ENCODE measurements at regions not wholly inside any gene's neighbourhood (a gene's known extent, or its start where the extent isn't known, plus 50 kb on each side); places are given as distances from the start of the nearest gene placed in this dataset.
A peak's percentile ranks its signal among the peaks of the same experiment; 100 is the strongest.

GRCh38 chr13:75231235-75231634 is 250.7 kb downstream of the TBC1D4 start:
- H3K27me3 ChIP-seq = no peaks in the 10 kb centered on the region
- no peak for DNase-seq
- H3K4me1 ChIP-seq = no peaks in the 10 kb centered on the region
- no peaks in the 10 kb centered on the region for H3K36me3 ChIP-seq
- H3K9me3 ChIP-seq (replicated peaks) = no peaks in the 10 kb centered on the region
- no peak overlapping the region for H3K4me3 ChIP-seq
- H3K27ac ChIP-seq = no peak overlapping the region

DNA sequence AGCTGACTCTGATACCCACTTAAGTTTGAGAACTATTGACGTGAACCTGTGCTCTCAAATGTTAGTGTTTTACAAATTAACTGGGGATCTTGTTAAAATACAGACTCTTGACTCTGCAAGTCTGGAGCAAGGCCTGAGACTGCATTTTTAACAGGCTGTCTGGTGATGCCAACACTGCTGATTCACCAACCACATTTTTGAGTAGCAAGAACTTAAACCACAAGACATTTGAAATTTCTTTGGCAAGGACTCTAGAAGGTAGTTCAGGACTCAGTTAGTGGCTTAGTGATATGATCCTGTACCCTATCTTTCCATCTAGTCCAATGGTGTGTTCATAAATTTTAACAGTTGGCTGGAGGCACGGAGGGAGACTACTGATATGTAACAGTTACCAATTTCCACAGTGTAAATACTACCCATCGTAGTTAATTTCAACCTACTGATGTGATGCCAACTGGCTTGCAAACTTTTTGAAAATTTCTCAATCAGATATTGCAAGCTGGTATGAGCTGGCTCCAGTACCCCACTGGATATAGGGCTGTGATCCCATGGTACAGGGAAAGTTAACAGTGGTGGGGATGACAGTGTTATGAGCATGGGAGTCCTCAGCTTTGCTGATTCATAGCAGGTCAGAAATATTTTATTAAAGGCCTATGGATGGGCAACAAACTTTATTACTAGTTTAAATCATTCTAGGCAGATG is 255.1 kb downstream of the TBC1D4 start:
- no peak overlapping the region for H3K4me3 ChIP-seq
- H3K9me3 ChIP-seq (replicated peaks) = no peaks in the 10 kb centered on the region
- no peaks in the 10 kb centered on the region for H3K36me3 ChIP-seq
- no peaks in the 10 kb centered on the region for H3K27me3 ChIP-seq
- no peak overlapping the region for H3K27ac ChIP-seq
- no peaks in the 10 kb centered on the region for H3K4me1 ChIP-seq
- DNase-seq = no peak

DNA sequence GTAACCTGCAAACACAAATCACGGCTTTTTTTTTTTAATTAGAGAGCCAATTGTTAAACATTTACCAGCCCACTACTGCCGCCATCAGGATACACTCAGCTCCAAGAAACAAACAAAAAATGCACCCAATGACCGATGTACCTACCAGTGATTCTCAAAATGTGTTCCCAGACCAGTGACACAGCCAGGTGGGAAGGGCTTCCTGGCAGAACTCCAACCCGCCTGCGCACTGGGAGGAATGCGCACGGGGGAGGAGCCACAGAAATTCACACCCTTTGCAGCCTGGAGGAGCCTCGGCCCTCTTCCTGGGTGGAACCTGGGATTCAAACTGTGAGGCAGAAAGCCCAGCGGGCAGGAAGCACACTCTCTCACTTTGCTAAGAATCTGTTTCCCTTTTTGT is 255.9 kb downstream of the TBC1D4 start:
- Histone ChIP-seq H3K27me3 (no peaks in the 10 kb centered on the region), H3K27ac (no peak overlapping the region), H3K36me3 (no peaks in the 10 kb centered on the region), H3K4me3 (no peak overlapping the region), H3K9me3 (replicated peaks) (no peaks in the 10 kb centered on the region), H3K4me1 (no peaks in the 10 kb centered on the region)
- no peak for DNase-seq

DNA sequence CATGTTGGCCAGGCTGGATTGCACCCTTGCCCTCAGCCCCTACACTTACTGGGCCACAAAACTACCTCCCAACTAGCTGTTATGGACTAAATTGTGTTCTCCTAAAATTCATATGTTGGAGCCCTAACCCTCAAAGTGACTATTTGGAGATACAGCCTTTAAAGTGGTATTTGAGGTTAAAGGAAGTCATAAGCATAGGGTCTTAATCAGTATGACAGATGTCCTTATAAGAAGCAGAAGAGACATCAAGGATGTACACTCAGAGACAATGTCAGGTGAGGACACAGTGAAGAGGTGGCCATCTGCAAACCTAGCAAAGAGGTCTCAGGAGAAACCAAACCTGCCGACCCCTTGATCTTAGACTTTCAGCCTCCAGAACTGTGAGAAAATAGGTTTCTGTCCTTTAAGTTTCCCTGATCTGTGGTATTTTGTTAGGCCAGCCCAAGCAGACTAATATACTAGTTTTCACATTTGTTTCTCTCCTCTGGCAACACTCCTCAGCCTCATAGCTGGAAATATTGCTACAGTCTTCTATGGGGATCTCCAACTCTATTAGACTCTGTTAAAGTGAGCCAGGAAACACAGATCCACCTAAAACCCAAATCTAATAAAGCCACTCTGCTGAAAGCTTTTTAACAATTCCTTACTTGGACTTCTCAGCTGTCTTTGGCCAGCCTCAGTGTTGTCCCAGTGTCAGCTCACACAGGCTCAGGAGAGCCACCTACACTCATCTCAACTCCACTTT is 256.5 kb downstream of the TBC1D4 start:
- no peak for DNase-seq
- H3K4me1 ChIP-seq = no peaks in the 10 kb centered on the region
- no peak overlapping the region for H3K27ac ChIP-seq
- H3K4me3 ChIP-seq = no peak overlapping the region
- H3K9me3 ChIP-seq (replicated peaks) = no peaks in the 10 kb centered on the region
- H3K27me3 ChIP-seq = no peaks in the 10 kb centered on the region
- H3K36me3 ChIP-seq = no peaks in the 10 kb centered on the region

GRCh38 chr13:75224053-75224742 is 257.8 kb downstream of the TBC1D4 start:
- Histone ChIP-seq H3K27me3 (no peaks in the 10 kb centered on the region), H3K4me3 (no peak overlapping the region), H3K27ac (no peak overlapping the region), H3K36me3 (no peaks in the 10 kb centered on the region), H3K9me3 (replicated peaks) (no peaks in the 10 kb centered on the region), H3K4me1 (no peaks in the 10 kb centered on the region)
- no peak for DNase-seq

DNA sequence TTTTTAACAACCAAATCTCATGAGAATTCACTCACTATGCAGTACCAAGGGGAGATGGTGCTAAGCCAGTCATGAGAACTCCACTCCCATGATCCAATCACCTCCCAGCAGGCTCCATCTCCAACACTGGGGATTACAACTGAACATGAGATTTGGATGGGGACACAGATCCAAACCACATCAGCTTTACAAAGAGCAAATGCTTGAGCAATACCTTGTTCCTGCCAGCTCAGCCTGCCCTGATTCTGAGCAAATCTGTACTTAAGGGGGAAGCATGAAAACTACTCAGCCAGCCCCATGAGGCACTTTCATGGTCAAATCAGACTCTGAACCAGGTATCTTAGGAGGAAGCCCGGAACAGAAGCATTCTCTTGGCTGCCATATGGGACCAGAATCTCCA is 259.9 kb downstream of the TBC1D4 start:
- Histone ChIP-seq H3K27ac (no peak overlapping the region), H3K27me3 (no peaks in the 10 kb centered on the region), H3K36me3 (no peaks in the 10 kb centered on the region), H3K4me1 (no peaks in the 10 kb centered on the region), H3K9me3 (replicated peaks) (no peaks in the 10 kb centered on the region), H3K4me3 (no peak overlapping the region)
- DNase-seq = no peak

DNA sequence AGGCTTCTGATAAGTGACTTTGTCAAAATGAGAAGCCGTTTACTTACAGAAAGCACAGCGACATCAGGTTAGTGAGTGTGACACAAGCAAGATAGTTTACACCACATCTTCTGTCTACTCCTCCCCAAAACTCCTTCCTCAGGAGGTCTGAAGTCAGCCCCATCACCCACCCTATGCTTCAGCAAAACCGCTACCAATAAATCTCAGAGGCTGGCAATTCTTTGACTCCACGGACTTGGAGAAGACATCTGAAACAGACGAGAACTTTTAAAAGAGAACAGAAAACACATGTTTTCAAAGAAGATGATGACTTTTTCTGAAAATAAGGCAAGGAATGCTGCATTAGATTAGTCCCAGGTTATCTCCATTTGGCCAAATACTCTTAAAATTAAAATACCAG is 261.1 kb downstream of the TBC1D4 start:
- no peak for DNase-seq
- Histone ChIP-seq H3K9me3 (replicated peaks) (no peaks in the 10 kb centered on the region), H3K36me3 (no peaks in the 10 kb centered on the region), H3K27me3 (no peaks in the 10 kb centered on the region), H3K27ac (no peak overlapping the region), H3K4me3 (no peak overlapping the region), H3K4me1 (no peaks in the 10 kb centered on the region)

GRCh38 chr13:75220238-75220542 is 261.8 kb downstream of the TBC1D4 start:
- H3K4me3 ChIP-seq = no peak overlapping the region
- H3K36me3 ChIP-seq = no peaks in the 10 kb centered on the region
- no peaks in the 10 kb centered on the region for H3K9me3 ChIP-seq (replicated peaks)
- no peak overlapping the region for H3K27ac ChIP-seq
- no peaks in the 10 kb centered on the region for H3K4me1 ChIP-seq
- no peaks in the 10 kb centered on the region for H3K27me3 ChIP-seq
- no peak for DNase-seq

- H3K27ac ChIP-seq = no peak overlapping the region; the same call in 1 of the 2 replicates
- H3K9me3 ChIP-seq (replicated peaks) = no peaks in the 10 kb centered on the region
- H3K4me3 ChIP-seq = peak overlapping the region; percentile 51
- DNase-seq = peak; percentile 66 to 83
- H3K4me1 ChIP-seq = no peaks in the 10 kb centered on the region
- no peaks in the 10 kb centered on the region for H3K27me3 ChIP-seq
- H3K36me3 ChIP-seq = no peaks in the 10 kb centered on the region
Observed at GRCh38 chr13:75219479-75220237, 262.3 kb downstream of the TBC1D4 start.

DNA sequence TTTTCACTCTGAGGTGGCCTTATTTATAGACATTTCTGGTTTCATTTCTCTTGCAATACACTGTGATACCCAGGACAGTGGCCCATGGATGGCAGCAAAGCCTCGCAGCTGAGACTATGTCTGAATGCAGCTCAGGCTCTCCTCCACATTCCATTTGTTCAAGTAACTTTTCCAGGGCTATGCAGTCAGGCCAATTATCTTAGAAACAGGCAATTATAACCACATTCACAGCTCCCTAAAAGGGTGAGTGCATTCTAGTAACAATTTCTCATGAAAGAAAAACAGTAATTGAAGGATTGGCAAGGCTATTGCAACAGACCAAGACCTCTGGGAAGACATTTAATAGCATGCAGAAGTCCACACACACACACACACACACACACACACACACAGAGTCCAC is 264.0 kb downstream of the TBC1D4 start:
- no peaks in the 10 kb centered on the region for H3K4me1 ChIP-seq
- no peak overlapping the region for H3K4me3 ChIP-seq
- H3K27ac ChIP-seq = no peak overlapping the region
- no peaks in the 10 kb centered on the region for H3K9me3 ChIP-seq (replicated peaks)
- no peak for DNase-seq
- no peaks in the 10 kb centered on the region for H3K36me3 ChIP-seq
- H3K27me3 ChIP-seq = no peaks in the 10 kb centered on the region

DNA sequence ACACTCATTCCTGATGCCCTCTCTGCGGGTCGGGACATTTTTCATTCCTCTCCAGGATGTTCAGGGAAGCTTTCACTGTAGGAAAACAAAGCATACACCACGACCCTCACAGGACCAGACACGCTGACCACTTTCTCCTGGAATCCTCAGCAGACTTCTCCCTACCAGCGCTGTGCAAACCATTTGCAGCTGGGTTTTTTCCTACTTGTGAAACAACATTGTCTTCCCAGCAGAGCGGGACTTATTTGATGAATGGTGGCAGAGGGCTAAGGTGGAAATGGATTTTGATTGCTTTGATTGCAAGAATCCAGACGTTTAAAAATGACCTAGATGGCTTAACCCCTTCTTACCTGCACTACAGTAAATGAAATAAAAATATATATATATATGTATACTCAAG is 265.9 kb downstream of the TBC1D4 start:
- H3K36me3 ChIP-seq = no peaks in the 10 kb centered on the region
- H3K27ac ChIP-seq = no peak overlapping the region
- H3K27me3 ChIP-seq = no peaks in the 10 kb centered on the region
- H3K9me3 ChIP-seq (replicated peaks) = no peaks in the 10 kb centered on the region
- H3K4me1 ChIP-seq = no peaks in the 10 kb centered on the region
- DNase-seq = no peak
- no peak overlapping the region for H3K4me3 ChIP-seq

- H3K9me3 ChIP-seq (replicated peaks) = no peaks in the 10 kb centered on the region
- no peaks in the 10 kb centered on the region for H3K36me3 ChIP-seq
- H3K4me1 ChIP-seq = no peaks in the 10 kb centered on the region
- no peaks in the 10 kb centered on the region for H3K27me3 ChIP-seq
- H3K4me3 ChIP-seq = no peak overlapping the region
- no peak overlapping the region for H3K27ac ChIP-seq
- DNase-seq = no peak
Observed at GRCh38 chr13:75214846-75215245, 267.1 kb downstream of the TBC1D4 start.

DNA sequence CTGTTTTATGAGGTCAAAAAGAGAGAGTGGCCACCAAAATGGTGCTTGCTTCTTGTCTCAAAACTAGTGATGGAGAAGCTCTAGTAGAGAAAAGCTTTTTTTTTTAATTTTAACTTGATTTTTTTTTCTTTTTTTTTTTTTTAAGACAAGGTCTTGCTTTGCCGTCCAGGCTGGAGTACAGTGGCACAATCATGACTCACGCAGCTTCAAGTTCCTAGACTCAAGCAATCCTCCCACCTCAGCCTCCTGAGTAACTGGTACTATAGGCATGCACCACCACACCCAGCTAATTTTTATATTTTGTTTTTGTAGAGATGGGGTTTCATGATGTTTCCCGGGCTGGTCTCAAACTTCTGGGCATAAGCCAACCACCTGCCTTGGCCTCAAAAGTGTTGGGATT is 279.0 kb downstream of the TBC1D4 start:
- no peaks in the 10 kb centered on the region for H3K27me3 ChIP-seq
- H3K4me1 ChIP-seq = no peaks in the 10 kb centered on the region
- no peak overlapping the region for H3K4me3 ChIP-seq
- H3K9me3 ChIP-seq (replicated peaks) = no peaks in the 10 kb centered on the region
- H3K27ac ChIP-seq = no peak overlapping the region
- DNase-seq = no peak
- H3K36me3 ChIP-seq = no peaks in the 10 kb centered on the region

DNA sequence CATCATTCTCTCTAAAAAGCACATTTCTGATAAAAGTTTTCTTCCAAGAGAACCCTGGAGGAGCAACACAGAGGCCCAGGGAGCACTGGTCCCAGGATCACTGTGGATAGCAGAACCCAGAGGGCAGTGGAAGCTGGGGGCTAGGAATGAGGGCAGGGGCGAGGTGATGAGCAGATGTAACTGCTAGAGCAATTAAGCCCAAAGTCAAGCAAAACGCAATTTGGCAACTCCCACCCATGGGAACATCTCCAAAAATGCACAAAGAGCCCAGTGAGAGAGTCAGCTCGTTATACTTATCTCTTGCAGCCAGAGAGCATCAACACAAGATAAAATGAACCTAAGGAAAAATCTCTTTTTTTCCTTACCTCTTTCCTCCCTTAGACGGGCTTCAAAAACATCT is 284.2 kb downstream of the TBC1D4 start:
- Histone ChIP-seq H3K4me3 (no peak overlapping the region), H3K27me3 (no peaks in the 10 kb centered on the region), H3K4me1 (no peaks in the 10 kb centered on the region), H3K36me3 (no peaks in the 10 kb centered on the region), H3K9me3 (replicated peaks) (no peaks in the 10 kb centered on the region), H3K27ac (no peak overlapping the region)
- DNase-seq = no peak

All from SJCRH30 (cell line).